ENCODE measurements at regions not wholly inside any gene's neighbourhood (a gene's known extent, or its start where the extent isn't known, plus 50 kb on each side); places are given as distances from the start of the nearest gene placed in this dataset.
A peak's percentile ranks its signal among the peaks of the same experiment; 100 is the strongest.
"Not testable (repeated sequence)": the region's sequence is repeated elsewhere in the genome, so short reads cannot be mapped to it uniquely, and the experiment has no call there.

DNA sequence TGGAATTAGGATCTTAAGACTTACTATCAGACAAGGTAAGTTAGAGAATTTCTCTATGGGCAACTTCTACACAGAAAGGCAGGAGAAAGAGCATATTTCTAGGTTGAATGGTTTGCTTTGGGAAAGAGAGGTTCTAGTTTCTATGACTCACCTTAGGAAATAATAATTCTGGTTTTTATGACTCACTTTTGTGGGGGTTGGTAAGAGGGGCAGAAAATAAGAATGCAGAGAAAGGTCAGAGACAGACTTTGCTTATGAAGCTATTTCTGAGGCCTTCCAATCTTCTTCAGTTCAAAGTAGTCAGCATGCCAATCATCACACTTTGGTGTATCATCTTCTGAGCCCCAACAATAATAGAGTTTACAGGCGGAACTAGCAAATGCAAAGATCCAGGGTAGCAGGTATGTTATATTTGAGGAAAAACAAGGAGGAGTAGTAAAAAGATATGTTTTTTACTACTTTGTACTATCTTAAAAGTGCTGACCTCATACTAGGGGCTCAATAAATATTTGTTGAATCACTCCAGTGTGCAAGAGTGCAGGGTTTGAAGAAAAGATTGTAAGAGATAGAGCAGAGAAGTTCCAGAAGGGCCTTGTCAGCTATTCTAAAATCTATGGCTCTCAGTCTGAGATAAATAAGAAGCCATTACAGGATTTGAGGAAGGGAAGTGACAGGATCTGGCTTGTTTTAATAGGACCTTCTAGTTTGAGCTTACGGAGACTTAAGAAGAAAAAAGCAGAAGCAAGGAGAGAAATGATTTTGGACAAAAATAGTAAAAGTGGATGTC lies 56.7 kb upstream of the LRFN5 start:
- POLR2A ChIA-PET (ENCODE audit: low non-redundant PET): no interaction called here

DNA sequence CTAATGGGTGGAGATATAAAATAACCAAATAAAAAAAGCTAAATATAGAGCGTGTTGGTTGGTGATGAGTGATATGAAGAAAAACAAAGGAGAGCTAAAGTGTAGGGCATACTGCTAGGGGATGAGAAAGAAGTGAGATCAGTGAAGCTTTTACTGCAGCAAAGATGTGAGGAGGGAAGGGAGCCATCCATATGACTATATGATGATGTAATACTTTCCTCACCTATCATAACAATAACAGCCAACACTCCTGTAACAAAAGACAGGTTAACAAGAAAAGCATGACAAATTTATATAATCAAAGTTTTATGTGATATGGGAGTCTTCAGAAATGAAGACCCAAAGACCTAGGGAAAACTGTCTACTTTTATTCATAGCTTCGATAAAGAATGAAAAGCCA lies 57.4 kb upstream of the LRFN5 start:
- CTCF ChIA-PET: interaction anchor here (0.6 kb wide), 1 partner anchor 444 kb away, joined by 3 read pairs; no protein-coding TSS in a partner anchor
- TF ChIP-seq, protein P1, sequence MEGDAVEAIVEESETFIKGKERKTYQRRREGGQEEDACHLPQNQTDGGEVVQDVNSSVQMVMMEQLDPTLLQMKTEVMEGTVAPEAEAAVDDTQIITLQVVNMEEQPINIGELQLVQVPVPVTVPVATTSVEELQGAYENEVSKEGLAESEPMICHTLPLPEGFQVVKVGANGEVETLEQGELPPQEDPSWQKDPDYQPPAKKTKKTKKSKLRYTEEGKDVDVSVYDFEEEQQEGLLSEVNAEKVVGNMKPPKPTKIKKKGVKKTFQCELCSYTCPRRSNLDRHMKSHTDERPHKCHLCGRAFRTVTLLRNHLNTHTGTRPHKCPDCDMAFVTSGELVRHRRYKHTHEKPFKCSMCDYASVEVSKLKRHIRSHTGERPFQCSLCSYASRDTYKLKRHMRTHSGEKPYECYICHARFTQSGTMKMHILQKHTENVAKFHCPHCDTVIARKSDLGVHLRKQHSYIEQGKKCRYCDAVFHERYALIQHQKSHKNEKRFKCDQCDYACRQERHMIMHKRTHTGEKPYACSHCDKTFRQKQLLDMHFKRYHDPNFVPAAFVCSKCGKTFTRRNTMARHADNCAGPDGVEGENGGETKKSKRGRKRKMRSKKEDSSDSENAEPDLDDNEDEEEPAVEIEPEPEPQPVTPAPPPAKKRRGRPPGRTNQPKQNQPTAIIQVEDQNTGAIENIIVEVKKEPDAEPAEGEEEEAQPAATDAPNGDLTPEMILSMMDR (conservative IDR thresholded peaks at IDR 0.05; ENCODE audit: low read depth): no peak
- H3K27ac ChIP-seq: no peak overlapping the region
- no peak for DNase-seq (ENCODE audit: low spot score)
- POLR2A ChIA-PET (ENCODE audit: low non-redundant PET): no interaction called here

More for the DNA sequence above, 56.7 kb upstream of the LRFN5 start:
- DNase-seq (ENCODE audit: low spot score): peak; percentile 2
- CTCF ChIA-PET: no interaction called here
- TF ChIP-seq, protein P1 (conservative IDR thresholded peaks at IDR 0.05; ENCODE audit: low read depth): no peak
- no peak overlapping the region for H3K27ac ChIP-seq

DNA sequence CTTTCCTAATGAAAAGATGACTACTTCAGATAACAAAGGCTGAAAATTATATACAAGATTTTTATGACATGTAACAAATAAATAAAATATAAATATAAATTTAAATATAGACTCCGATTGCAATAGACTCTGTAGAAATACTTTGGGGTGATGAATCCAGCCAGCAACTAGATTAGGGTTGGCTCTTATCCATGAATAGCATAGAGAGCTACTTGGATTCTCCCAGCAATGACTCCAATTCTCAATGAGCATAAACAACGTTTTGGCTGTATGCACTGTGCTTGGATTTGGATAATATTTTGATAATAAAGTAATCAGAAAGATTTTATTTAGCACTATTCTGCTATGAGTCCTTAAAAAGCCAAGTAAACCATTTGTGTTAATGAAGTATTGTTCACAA lies 58.0 kb upstream of the LRFN5 start:
- DNase-seq (ENCODE audit: low spot score): no peak
- TF ChIP-seq, protein P1 (conservative IDR thresholded peaks at IDR 0.05; ENCODE audit: low read depth): no peak
- H3K27ac ChIP-seq: no peak overlapping the region
- CTCF ChIA-PET: no interaction called here
- POLR2A ChIA-PET (ENCODE audit: low non-redundant PET): no interaction called here

DNA sequence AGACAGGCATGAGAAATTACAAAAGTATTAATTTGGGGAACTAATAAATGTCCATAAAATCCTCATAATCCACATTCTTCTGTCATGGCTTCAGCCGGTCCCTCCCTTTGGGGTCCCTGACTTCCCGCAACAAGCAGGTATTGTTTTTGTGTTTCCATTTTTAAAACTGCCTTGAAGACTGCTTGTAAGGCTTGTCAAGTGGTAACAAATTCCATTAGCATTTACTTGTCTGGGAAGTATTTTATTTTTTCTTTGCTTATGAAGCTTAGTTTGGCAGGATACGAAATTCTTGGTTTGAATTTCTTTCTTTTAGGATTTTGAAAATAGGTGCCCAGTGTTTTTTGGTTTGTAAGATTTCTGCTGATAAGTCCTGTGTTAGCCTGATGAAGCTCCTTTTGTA lies 65.3 kb upstream of the LRFN5 start:
- no peak for DNase-seq (ENCODE audit: low spot score)
- no peak overlapping the region for H3K27ac ChIP-seq
- TF ChIP-seq, protein P1 (conservative IDR thresholded peaks at IDR 0.05; ENCODE audit: low read depth): no peak
- ChIA-PET CTCF (no interaction called here), POLR2A (ENCODE audit: low non-redundant PET) (no interaction called here)

DNA sequence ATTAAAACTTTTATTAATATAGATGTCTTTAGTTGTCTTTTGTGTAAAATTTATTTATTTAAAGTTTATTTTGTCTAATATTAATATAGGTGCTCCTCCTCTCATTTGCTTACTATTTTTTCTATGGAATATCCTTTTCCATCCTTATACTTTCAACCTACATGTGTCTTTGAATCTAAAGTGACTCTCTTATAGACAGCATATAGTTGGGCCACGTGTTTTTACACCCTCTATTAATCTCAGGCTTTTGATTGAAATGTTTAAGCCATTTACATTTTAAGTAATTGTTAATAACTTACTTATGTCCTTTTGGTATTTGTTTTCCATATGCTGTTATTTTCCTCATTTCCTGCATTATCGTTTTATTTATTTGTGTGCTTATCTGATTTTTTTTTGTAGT lies 74.4 kb upstream of the LRFN5 start:
- POLR2A ChIA-PET (ENCODE audit: low non-redundant PET): no interaction called here
- CTCF ChIA-PET: no interaction called here
- TF ChIP-seq, protein P1 (conservative IDR thresholded peaks at IDR 0.05; ENCODE audit: low read depth): no peak
- no peak for DNase-seq (ENCODE audit: low spot score)
- no peak overlapping the region for H3K27ac ChIP-seq

DNA sequence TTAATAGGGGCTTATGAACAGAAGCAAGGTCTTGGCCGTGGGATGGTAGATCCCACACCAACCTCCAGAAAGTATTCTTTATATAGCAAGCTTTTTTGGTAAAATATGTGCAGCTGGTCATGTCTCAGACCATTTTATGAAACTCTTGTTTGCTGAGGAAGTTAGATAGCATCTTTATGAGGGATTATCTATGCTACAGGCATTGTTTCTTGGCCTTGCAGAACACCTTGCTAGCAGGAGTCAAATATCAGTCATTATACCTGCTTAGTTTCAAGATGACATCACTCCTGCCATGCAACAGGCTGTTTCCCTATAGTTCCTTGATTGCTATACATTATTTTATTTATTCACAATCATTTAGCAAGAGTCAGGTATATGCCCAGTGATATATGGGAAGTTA lies 84.8 kb upstream of the LRFN5 start:
- TF ChIP-seq, protein P1 (conservative IDR thresholded peaks at IDR 0.05; ENCODE audit: low read depth): no peak
- no peak overlapping the region for H3K27ac ChIP-seq
- CTCF ChIA-PET: no interaction called here
- DNase-seq (ENCODE audit: low spot score): no peak
- POLR2A ChIA-PET (ENCODE audit: low non-redundant PET): no interaction called here

DNA sequence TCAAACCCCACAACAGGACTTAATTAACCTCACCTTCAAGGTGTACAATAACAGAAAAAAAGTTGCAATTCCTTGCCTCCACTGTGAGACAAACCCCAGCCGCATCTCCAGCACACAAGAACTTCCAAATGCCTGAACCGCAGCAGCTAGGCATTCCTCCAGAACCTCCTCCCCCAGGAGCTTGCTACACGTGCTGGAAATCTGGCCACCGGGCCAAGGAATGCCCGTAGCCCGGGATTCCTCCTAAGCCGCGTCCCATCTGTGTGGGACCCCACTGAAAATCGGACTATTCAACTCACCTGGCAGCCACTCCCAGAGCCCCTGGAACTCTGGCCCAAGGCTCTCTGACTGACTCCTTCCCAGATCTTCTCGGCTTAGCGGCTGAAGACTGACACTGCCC lies 88.6 kb upstream of the LRFN5 start:
- CTCF ChIA-PET; POLR2A ChIA-PET (ENCODE audit: low non-redundant PET); H3K27ac ChIP-seq; DNase-seq (ENCODE audit: low spot score): not testable (repeated sequence)

Measured in RWPE1 (cell line).